Epithelial cell of esophagus (primary cell): ENCODE measurements at regions not wholly inside any gene's neighbourhood (a gene's known extent, or its start where the extent isn't known, plus 50 kb on each side); places are given as distances from the start of the nearest gene placed in this dataset.
A peak's percentile ranks its signal among the peaks of the same experiment; 100 is the strongest.

Experiments used
- DNase-seq: peaks from one replicate; pipeline ENCODE4 v3.0.0; 2010; ENCODE audit warnings: low read depth
- H3K4me3 ChIP-seq: 2 replicates; pipeline ENCODE4 v1.5.1; 2011; ENCODE audit warnings: mild to moderate bottlenecking, low read length, control low read depth
- CTCF ChIP-seq: IDR thresholded peaks from 2 replicates; pipeline ENCODE4 v1.5.1; 2011; ENCODE audit warnings: low read depth, mild to moderate bottlenecking, low read length, control low read depth, inconsistent platforms; ENCODE audit not compliant: insufficient read depth; ENCODE audit errors: missing control alignments

- TF ChIP-seq CTCF = no peak
- DNase-seq = no peak
- no peak overlapping the region for H3K4me3 ChIP-seq
Measured at GRCh38 chr2:103808814-103809213, 1045.1 kb upstream of the POU3F3 start.

- no peak for TF ChIP-seq CTCF
- no peak for DNase-seq
Measured at GRCh38 chr2:103809415-103809814, 1044.5 kb upstream of the POU3F3 start.

GRCh38 chr2:103809941-103810441 lies 1043.9 kb upstream of the POU3F3 start:
- no peak overlapping the region for H3K4me3 ChIP-seq
- TF ChIP-seq CTCF = no peak
- DNase-seq = peak; percentile 6

More at GRCh38 chr2:103809415-103809814, 1044.5 kb upstream of the POU3F3 start:
- no peak overlapping the region for H3K4me3 ChIP-seq

GRCh38 chr2:103810875-103811274 lies 1043.0 kb upstream of the POU3F3 start:
- DNase-seq = no peak
- no peak for TF ChIP-seq CTCF
- H3K4me3 ChIP-seq = no peak overlapping the region

GRCh38 chr2:103814016-103814415 lies 1039.9 kb upstream of the POU3F3 start:
- no peak overlapping the region for H3K4me3 ChIP-seq
- no peak for DNase-seq
- no peak for TF ChIP-seq CTCF

- DNase-seq = no peak
- H3K4me3 ChIP-seq = no peak overlapping the region
- no peak for TF ChIP-seq CTCF
Measured at GRCh38 chr2:103815731-103816130, 1038.2 kb upstream of the POU3F3 start.

GRCh38 chr2:103817746-103818145 lies 1036.2 kb upstream of the POU3F3 start:
- no peak overlapping the region for H3K4me3 ChIP-seq
- DNase-seq = no peak
- no peak for TF ChIP-seq CTCF
